ENCODE measurements at regions not wholly inside any gene's neighbourhood (a gene's known extent, or its start where the extent isn't known, plus 50 kb on each side); places are given as distances from the start of the nearest gene placed in this dataset.

DNA sequence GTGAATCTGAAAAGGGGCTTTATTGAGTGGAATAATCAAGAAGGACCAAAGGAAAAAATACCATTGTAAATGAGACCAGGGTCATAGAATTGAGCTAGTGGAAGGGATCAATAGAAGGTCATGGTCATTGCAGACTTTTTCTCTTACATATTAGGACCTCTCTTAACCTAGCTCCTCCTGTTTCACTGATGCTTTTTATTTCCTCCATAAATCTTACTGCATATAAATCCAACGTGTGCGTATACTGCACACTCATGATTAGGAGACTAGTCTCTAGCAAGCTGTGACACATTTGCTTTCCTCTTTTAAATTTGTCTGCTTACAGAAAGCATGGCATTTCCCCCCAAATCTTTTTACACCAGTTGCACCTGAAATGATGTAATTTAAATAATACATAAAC is 179.6 kb upstream of the B3GALT2 start:
- no peak for DNase-seq (ENCODE audit: low read depth in 2 of 2)

- DNase-seq (ENCODE audit: low read depth in 2 of 2) = no peak
These were observed 173.2 kb upstream of the B3GALT2 start for GRCh38 chr1:193359631-193360030.

DNA sequence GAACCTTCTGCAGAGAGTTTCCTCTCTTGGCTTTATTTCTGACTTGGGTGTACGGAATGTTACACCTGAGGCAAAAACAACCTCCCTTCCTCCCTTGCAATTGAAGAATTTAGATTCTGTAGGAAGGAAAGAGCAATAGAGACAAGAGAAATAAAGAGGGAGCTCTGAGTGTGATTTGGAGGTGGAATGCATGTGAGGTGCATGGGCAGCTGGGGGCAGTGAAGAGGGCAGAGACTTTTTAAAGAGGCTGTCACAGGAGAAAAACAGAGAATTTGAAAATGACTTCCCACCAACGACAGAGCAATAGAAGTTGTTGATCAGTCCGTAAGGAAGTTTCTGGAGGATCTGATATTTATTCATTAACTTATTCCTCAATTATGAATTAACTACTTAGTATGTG is 172.0 kb upstream of the B3GALT2 start:
- DNase-seq (ENCODE audit: low read depth in 2 of 2) = no peak

GRCh38 chr1:193356249-193356648 is 169.8 kb upstream of the B3GALT2 start:
- DNase-seq (ENCODE audit: low read depth in 2 of 2) = no peak

DNA sequence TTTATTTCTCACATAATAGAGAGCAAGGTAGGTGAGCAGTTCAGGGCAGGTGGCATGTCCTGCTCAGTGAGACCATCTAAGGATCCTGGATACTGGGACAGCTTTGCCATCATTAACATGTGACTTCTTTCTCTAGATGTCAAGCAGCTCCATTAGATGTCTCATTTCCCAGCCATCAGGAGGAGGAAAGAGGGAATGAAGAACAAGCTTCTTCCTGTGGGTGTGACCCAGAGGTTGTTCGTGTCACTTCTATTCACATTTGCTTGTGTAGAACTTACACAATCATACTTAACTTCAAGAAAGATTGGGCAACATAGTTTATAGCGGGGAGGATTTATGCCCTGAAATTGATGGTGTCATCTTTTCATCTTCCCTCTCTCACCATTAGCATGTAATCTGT is 169.2 kb upstream of the B3GALT2 start:
- DNase-seq (ENCODE audit: low read depth in 2 of 2) = no peak

DNA sequence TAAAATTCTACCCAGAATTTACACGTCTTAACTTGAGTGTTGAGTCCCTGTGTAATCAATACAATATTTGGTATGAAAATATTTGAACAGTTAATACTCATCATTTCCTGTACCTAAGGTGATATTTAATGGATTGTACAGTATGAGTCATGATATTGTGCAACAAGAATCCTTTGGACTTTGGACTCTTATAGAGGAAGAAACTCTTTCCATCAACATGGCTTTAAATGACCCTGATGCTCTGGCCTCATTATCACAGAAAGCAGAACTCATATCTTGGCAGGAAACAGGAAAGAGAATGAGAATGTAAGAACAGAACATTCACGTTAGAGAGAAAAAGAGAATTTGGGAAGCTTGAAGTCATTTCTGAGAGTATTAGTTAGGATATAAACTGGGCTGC is 168.8 kb upstream of the B3GALT2 start:
- no peak for DNase-seq (ENCODE audit: low read depth in 2 of 2)

DNA sequence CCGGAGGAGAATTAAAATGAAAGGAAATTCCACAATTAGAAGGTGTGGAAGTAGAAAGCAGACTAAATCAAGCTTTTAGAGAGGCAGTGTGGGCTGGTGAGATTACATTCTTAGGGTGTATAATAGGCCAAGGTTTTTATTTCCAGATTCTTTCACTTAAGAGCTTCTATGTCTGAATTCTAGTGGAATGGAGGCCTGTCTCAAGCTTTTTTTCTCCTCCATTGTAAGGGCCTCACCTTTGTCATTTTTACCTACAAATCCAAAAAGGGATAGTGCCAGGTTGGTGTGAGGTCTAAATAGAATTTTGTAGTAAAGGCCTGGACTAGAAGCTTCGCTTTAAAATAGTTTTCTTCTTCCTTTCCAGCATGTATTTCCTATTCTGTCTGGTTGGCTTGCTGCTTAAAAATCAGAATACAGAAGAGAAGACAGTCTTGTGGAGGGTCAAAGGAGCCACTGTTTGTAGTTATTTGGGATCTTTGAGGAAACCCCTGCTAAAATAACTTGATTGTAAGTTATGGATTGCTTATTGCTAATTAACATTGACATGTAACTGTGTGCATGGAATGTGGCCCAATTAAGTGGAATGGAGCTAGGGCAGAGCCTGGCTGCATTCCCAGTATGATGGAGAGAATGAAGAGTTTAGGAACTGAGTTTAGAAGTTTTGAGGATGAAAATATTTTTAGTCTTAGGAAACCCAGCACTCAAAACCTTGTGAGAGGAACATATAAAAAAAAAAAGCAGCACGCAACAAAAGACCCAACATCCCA is 162.5 kb upstream of the B3GALT2 start:
- no peak for DNase-seq (ENCODE audit: low read depth in 2 of 2)

GRCh38 chr1:193348091-193348768 is 161.8 kb upstream of the B3GALT2 start:
- no peak for DNase-seq (ENCODE audit: low read depth in 2 of 2)

DNA sequence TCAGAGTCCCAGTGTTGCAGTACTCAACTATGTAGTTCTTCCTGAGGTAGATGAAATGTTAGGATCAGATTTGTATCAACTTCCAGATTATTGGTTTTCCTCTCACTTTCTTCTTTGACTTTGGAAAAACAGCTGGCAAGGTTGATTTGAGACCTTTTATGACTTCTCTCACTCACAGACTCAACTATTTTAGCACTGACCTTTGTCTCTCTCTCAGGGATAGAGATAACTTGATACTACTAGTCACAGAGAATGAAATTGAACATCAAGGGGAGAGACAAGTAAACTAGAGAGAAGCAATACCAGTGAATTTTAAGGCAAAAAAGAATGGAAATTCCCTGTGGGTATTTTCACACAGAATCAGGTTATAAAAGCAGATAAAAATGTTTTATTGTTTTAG is 159.7 kb upstream of the B3GALT2 start:
- no peak for DNase-seq (ENCODE audit: low read depth in 2 of 2)

- no peak for DNase-seq (ENCODE audit: low read depth in 2 of 2)
These were observed 156.4 kb upstream of the B3GALT2 start for GRCh38 chr1:193342811-193343210.

- DNase-seq (ENCODE audit: low read depth in 2 of 2) = no peak
These were observed 153.9 kb upstream of the B3GALT2 start for GRCh38 chr1:193340331-193340730.

DNA sequence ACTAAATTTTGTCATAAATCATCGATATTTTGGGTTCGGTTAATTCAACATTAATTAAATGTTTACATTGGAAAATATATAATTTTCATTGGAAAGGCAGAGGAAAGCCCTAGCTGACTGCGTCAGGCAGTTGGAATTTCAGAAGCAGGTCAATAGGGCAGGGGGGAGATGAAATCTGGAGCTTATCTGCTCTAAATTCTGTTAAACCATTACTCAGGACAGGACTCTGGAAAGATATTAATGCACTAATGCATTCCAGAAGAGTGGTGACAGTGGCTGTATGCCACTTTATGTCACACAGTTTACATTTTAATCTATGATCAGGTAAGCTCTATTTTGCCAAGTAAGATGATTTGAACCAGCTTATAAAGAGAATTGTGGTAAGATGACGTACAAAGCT is 153.0 kb upstream of the B3GALT2 start:
- DNase-seq (ENCODE audit: low read depth in 2 of 2) = no peak

DNA sequence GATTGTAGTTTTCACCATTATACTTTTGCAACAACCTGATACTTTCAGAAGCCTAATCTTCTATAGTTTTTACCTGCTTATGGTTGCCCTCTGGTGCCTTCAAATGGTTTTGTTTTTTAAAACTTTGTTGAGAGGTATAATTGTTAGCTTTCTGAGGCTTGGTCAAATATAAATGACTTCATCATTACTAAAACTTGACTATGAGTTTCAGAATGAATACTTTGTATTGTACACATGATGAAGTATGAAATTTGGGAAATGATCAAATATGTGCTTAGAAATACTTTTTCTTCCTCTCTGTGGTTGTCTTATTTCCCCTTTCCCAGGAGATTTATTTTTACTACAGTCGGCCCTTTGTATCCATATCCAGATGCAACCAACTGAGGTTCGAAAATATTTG is 151.8 kb upstream of the B3GALT2 start:
- DNase-seq (ENCODE audit: low read depth in 2 of 2) = no peak

DNA sequence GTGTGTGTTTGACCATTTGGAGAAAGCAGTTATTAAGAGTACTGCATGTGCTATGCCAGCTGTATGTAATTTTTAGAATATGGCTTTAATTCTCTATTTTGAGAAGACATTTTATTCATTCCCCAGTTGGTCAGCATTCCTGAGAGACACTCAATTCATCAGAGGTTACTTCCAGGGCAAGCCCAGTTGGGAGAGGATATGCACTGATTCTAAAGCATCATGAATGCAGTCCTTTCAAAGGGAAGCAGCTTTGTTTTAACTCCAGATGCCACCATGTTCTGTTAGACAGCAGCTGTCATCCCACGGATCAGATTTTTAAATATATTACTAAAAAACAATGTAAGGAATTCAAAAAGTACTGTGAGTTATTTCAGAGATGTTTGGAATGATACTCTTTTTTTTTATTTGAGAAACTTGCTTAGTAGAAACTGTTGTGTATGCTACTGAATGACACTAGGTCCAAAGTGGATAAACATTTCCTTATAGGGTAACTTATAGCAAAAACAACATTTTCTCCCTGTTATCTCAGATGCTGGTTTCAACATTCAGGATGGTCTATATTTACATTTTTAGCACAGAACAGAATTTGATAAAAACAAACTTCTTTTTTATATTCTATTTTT is 149.5 kb upstream of the B3GALT2 start:
- DNase-seq (ENCODE audit: low read depth in 2 of 2) = no peak

- DNase-seq (ENCODE audit: low read depth in 2 of 2) = no peak
These were observed 146.8 kb upstream of the B3GALT2 start for GRCh38 chr1:193333166-193333565.

GRCh38 chr1:193326296-193326695 is 139.9 kb upstream of the B3GALT2 start:
- DNase-seq (ENCODE audit: low read depth in 2 of 2) = no peak

GRCh38 chr1:193325771-193326170 is 139.4 kb upstream of the B3GALT2 start:
- no peak for DNase-seq (ENCODE audit: low read depth in 2 of 2)

DNA sequence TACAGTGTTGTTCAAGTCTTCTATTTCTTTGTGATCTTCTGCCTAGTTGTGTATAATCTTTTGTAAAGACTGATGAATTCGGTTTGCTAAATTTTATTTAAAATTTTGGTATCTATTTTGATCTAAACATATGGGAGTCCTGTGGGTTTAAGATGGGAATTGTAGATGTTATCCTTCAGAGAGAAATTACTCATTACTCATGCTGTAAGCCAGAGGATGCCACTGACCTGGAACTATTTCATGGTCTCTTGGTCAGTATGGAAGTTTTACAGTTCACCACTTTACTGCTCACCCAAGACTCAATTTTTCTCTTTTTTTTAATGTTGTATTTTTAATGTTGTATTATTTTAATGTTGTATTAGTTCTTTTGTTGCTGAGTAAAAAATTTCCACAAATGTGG is 138.6 kb upstream of the B3GALT2 start:
- DNase-seq (ENCODE audit: low read depth in 2 of 2) = no peak

DNA sequence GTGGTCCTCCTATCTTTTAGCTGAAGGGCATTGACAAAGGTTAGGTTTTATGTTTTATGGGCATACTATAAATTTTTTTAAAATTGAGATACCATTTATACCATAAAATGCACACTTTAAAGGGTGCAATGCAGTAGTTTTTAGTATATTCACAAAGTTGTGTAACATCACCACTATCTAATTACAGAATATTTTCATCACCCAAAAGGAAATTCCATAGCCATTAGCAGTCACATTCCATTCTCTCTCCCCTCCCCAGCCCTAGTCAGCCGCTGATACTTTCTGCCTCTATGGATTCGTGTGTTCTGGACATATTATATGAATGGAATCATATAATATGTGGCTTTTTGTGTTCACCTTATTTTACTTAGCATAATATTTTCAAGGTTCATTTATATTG is 135.8 kb upstream of the B3GALT2 start:
- no peak for DNase-seq (ENCODE audit: low read depth in 2 of 2)

DNA sequence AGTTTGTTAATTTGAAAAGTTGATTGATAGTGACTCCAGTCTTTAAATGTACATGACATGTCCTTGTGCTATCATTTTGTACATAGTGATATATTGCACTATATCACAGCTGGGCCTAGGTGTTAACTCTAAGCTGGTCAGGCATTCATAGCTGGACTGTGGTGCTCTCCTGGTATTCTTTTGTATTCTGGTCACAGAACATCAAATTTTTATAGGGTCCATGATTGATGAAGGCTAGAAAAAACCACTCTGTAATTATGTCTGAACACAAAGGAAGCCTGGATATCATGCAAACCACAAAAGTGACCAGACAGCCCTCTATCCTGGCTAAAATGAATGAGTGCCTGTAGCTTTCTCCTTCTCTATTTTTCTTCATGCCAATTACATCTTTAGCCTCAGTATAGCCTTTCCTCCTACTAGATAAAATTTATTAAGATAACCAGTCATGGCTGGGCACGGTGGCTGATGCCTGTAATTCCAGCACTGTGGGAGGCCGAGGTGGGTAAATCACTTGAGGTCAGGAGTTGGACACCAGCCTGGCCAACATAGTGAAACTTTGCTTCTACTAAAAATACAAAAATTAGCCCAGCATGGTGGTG is 134.9 kb upstream of the B3GALT2 start:
- no peak for DNase-seq (ENCODE audit: low read depth in 2 of 2)

DNA sequence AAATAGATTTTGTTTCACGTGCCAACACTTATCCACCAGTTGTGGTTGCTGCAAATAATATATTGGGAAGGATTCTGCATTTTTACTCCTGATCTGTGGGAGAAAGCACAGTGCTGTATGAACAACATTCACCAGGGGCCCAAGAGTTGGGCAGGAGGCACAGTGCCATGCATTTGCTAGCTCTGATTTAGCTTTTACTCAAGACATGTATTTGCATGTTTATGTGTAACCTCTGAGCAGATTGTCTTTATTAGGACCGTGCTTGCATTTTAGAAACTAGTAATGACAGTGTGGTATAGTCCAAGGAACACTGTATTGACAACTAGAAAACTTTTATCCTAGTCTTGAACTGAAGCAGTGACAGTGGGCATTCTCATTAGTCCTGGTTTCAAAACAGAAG is 133.9 kb upstream of the B3GALT2 start:
- no peak for DNase-seq (ENCODE audit: low read depth in 2 of 2)

GRCh38 chr1:193318347-193318746 is 131.9 kb upstream of the B3GALT2 start:
- no peak for DNase-seq (ENCODE audit: low read depth in 2 of 2)
